ENCODE measurements at regions not wholly inside any gene's neighbourhood (a gene's known extent, or its start where the extent isn't known, plus 50 kb on each side); places are given as distances from the start of the nearest gene placed in this dataset.

DNA sequence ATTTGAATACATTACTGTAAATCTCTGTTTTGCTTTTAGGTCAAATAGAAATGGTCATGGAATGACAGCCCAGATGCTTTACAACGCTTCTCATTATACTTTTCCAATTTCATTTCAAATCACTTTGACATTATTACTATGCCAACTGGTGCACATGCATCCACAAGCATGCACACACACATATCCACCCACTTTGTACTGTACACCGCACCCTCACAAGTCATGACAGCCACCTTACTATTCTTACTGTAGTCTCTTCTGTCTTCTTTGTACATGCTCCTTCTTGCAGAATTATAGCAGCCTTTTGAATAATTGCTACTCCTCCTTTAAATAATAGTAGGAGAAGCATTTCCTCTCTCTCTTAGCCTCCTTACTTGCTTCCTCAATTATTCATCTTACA is 1361.4 kb downstream of the ROBO1 start:
- Histone ChIP-seq H3K9me3 (ENCODE audit: low read depth) (no peaks in the 10 kb centered on the region), H3K4me3 (no peak overlapping the region), H3K27ac (no peak overlapping the region), H3K4me1 (ENCODE audit: low read depth) (no peaks in the 10 kb centered on the region), H3K27me3 (no peaks in the 10 kb centered on the region), H3K36me3 (no peaks in the 10 kb centered on the region)
- TF ChIP-seq, protein P1, sequence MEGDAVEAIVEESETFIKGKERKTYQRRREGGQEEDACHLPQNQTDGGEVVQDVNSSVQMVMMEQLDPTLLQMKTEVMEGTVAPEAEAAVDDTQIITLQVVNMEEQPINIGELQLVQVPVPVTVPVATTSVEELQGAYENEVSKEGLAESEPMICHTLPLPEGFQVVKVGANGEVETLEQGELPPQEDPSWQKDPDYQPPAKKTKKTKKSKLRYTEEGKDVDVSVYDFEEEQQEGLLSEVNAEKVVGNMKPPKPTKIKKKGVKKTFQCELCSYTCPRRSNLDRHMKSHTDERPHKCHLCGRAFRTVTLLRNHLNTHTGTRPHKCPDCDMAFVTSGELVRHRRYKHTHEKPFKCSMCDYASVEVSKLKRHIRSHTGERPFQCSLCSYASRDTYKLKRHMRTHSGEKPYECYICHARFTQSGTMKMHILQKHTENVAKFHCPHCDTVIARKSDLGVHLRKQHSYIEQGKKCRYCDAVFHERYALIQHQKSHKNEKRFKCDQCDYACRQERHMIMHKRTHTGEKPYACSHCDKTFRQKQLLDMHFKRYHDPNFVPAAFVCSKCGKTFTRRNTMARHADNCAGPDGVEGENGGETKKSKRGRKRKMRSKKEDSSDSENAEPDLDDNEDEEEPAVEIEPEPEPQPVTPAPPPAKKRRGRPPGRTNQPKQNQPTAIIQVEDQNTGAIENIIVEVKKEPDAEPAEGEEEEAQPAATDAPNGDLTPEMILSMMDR (IDR thresholded peaks at IDR 0.05; ENCODE audit: low read depth, low read length), result no peak
- DNase-seq (ENCODE audit: low read depth in 1 of 2, low spot score in 1 of 2), result no peak

DNA sequence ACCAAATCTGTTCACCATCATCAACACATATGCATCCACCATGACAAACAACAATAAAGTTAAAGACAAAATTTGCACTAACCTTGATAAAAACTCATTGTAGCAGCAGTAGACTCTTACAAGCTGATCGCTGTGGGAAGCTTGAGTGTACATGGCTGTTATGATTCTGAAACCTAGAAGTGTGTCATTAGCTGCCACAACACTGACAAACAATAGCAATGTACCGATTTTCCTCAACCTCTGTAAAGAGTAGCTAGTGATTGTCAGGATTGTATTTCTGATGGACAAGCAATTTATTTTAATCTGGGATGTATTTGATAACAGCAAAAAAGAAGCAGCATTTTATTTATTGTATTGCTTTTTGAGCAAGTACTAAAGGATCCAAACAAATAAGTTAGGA is 1357.7 kb downstream of the ROBO1 start:
- Histone ChIP-seq H3K9me3 (ENCODE audit: low read depth) (no peaks in the 10 kb centered on the region), H3K36me3 (no peaks in the 10 kb centered on the region), H3K27ac (no peak overlapping the region), H3K4me1 (ENCODE audit: low read depth) (no peaks in the 10 kb centered on the region), H3K4me3 (no peak overlapping the region), H3K27me3 (no peaks in the 10 kb centered on the region)
- DNase-seq (ENCODE audit: low read depth in 1 of 2, low spot score in 1 of 2), result no peak
- TF ChIP-seq, protein P1 (IDR thresholded peaks at IDR 0.05; ENCODE audit: low read depth, low read length), result no peak

DNA sequence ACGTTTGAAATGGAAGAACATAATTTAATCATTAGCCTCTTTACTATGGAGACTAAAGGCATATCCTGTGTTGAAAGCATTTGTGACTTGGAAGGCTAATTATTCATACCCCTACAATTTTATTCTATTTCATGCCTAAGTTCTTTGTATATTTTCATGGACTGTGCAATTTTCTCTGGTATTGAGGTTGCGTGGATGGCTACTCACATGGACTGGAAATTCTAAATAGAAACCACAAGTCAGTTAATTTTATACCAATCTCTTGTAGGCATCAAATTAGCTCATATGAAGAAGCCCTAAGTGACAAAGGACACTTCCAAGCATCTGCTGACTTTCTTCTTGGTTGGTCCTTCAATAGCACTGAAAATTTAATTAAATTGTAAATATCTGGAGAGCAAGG is 1353.5 kb downstream of the ROBO1 start:
- Histone ChIP-seq H3K9me3 (ENCODE audit: low read depth) (no peaks in the 10 kb centered on the region), H3K36me3 (no peaks in the 10 kb centered on the region), H3K4me3 (no peak overlapping the region), H3K27ac (no peak overlapping the region), H3K4me1 (ENCODE audit: low read depth) (no peaks in the 10 kb centered on the region), H3K27me3 (no peaks in the 10 kb centered on the region)
- DNase-seq (ENCODE audit: low read depth in 1 of 2, low spot score in 1 of 2), result no peak
- TF ChIP-seq, protein P1 (IDR thresholded peaks at IDR 0.05; ENCODE audit: low read depth, low read length), result no peak

DNA sequence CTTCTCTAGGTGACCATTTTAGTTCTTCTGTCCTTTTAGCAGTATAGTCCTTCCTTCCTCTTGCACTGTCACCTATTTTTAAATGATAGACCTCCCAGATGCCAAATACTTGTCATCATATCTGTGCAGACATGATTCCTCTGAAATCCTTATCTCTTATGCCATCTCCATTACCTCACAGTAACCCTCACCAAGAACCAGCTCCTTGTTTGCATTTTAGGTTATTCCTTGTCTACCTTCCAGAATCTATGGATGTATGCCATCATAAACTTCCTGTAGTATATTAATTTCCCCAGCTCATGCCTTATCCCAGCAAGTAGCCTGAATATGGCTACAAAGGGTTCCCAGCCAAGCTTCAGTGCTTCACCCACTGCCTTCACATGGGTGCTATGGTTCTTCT is 1347.2 kb downstream of the ROBO1 start:
- no peak overlapping the region for H3K27ac ChIP-seq
- H3K36me3 ChIP-seq, result no peaks in the 10 kb centered on the region
- TF ChIP-seq, protein P1 (IDR thresholded peaks at IDR 0.05; ENCODE audit: low read depth, low read length), result no peak
- no peak overlapping the region for H3K4me3 ChIP-seq
- DNase-seq (ENCODE audit: low read depth in 1 of 2, low spot score in 1 of 2), result no peak
- no peaks in the 10 kb centered on the region for H3K4me1 ChIP-seq (ENCODE audit: low read depth)
- H3K27me3 ChIP-seq, result no peaks in the 10 kb centered on the region
- H3K9me3 ChIP-seq (ENCODE audit: low read depth), result no peaks in the 10 kb centered on the region

DNA sequence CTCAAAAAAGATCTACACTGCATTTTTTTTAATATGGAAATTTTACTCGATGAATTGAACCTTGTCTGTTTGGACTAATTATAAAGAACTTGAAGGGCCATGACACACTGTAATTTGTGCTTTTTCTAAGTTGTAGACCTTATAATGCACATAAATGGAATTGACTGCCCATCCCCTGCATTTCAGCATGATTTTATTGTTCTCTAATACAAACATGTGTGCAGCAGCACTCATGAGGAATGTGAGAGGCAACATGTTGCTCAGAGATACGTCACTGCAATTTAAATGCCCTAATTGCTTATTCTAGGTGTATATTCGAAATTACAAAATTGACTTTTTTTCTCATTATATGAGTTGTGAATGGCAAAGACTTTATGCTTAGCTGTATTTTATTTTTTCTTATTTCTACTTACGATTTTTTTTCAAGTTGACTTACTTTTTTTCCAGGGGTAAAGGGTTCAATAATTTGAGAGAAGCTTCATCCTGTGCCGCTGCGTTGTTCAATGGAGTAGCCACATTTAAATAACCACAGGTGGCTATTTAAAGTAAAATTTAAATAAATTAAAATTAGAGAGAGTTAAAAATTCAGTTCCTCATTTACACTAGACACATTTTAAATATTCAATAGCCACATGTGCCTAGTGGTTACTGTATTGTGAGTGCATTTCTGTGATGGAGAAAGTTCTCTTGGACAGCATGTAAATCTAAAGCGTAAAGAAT is 1346.4 kb downstream of the ROBO1 start:
- no peak for DNase-seq (ENCODE audit: low read depth in 1 of 2, low spot score in 1 of 2)
- Histone ChIP-seq H3K4me1 (ENCODE audit: low read depth) (no peaks in the 10 kb centered on the region), H3K27ac (no peak overlapping the region), H3K36me3 (no peaks in the 10 kb centered on the region), H3K27me3 (no peaks in the 10 kb centered on the region), H3K4me3 (no peak overlapping the region), H3K9me3 (ENCODE audit: low read depth) (no peaks in the 10 kb centered on the region)
- TF ChIP-seq, protein P1 (IDR thresholded peaks at IDR 0.05; ENCODE audit: low read depth, low read length), result no peak

Measured in cardiac muscle cell (in vitro differentiated cells and primary cell).